Astrocyte of the spinal cord (primary cell): ENCODE measurements at regions not wholly inside any gene's neighbourhood (a gene's known extent, or its start where the extent isn't known, plus 50 kb on each side); places are given as distances from the start of the nearest gene placed in this dataset.

Source experiments
- DNase-seq: peaks from one replicate; pipeline ENCODE4 v3.0.0; 2011; ENCODE audit warnings: low read depth, low spot score
- H3K4me3 ChIP-seq: 2 replicates; pipeline ENCODE4 v1.5.1; 2011; ENCODE audit warnings: low read depth, mild to moderate bottlenecking, low read length, moderate library complexity
- in situ Hi-C: cut with HindIII; loops from 2 replicates; pipeline ENCODE4 v1.10.0; 2017; ENCODE audit warnings: low sequenced_read_pairs
- TF ChIP-seq, protein P1 (sequence below): IDR thresholded peaks from 2 replicates; pipeline ENCODE4 v1.5.1; 2012; ENCODE audit warnings: low read depth, mild to moderate bottlenecking, low read length, inconsistent platforms

DNA sequence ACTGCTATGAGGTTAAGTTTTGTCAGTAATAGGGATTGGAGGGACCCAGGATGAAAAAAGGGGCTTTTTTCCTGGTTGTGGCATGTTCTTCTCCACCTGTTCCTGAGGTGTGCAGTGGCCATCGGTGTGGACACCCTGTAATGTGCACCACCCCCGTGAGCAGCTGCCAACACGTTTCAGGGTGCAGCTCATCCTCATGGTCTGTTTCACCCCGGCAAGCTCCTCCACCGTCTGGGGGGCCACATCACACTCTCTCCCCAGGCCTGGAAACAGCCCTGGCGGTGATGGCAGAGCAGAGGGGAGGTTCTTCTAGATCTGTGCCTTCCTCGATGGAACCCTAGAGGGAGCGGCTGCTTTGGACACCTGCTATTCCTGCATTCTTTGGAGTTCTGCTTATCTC lies 435.4 kb downstream of the MATN1 start:
- no peak overlapping the region for H3K4me3 ChIP-seq
- in situ Hi-C loops = no loop called here
- DNase-seq = no peak
- TF ChIP-seq, protein P1, sequence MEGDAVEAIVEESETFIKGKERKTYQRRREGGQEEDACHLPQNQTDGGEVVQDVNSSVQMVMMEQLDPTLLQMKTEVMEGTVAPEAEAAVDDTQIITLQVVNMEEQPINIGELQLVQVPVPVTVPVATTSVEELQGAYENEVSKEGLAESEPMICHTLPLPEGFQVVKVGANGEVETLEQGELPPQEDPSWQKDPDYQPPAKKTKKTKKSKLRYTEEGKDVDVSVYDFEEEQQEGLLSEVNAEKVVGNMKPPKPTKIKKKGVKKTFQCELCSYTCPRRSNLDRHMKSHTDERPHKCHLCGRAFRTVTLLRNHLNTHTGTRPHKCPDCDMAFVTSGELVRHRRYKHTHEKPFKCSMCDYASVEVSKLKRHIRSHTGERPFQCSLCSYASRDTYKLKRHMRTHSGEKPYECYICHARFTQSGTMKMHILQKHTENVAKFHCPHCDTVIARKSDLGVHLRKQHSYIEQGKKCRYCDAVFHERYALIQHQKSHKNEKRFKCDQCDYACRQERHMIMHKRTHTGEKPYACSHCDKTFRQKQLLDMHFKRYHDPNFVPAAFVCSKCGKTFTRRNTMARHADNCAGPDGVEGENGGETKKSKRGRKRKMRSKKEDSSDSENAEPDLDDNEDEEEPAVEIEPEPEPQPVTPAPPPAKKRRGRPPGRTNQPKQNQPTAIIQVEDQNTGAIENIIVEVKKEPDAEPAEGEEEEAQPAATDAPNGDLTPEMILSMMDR = no peak

DNA sequence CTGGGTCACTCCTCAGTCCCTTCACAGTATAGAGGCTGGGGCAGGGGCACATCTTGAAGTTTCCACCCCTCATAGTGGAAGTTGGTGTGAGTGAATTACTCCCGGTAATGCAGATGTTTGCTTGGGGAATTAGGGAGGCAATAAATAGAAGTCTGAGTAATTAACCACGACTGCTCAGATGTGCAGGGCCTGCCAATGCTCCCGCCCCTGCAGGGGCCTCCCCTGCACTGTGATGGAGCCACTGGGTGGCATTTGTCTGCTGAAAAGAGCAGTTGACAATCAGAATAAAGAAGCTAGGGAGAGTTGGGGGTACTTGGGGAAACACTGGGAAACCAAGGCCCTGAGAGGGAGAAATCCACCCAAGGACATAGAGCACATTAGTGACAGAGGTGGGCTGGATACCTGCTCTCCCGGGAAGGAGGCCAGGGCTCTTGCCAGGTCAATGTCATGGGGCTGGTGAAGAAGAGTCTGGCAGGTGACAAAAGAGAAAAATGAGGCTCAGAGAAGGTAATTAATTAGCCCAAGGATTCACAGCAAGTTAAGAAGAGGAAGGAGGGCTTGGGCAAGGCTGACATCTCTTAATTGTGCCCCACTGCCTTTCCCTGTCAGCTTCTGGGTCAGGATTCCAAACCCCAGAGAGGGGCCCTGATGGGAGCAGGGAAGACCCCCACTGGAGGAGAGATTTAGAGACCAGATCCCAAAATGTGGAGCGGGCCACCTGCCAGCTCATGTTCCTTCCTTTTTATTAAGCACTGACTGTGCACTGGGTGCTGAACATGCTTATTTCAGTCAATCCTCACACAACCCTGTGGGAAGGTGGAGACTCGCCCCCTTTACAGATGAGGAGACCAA lies 436.2 kb downstream of the MATN1 start:
- DNase-seq = no peak
- in situ Hi-C loops = no loop called here
- no peak overlapping the region for H3K4me3 ChIP-seq
- TF ChIP-seq, protein P1 = no peak

DNA sequence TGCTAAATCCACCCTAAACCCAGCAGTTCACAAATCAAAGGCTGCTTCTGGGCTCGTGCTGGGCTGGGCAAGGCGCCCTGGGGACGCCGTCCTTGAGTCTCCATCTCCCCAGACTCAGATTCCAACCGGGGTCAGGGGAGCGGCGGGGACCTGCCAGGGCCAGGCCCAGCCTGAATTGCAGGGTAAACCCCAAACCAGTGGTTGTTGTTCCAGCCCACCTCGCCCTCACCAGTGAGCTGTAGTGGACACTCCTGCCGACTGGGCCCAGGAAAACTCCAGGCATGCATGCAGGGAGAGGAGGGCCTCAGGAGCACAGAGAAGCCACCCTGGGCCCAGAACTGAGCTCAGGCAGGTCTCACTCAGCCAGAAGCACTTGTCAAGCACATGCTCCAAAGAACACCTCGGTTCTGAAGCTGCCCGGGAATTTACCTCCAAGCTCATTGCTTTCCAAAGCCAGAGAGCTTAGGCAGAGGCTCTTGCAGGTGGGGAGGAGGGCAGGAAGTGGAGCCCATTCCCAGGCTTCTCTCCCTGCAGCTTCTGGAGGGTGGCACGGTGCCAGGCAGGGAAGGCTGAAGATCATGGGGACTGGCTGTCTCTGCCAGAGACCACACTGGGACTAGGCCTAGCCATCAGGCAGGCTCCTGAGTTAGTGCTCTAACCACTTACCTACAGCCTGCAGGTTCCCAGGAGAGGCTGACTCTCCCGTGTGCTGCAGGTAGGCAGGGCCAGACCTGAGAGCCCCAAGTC lies 437.0 kb downstream of the MATN1 start:
- H3K4me3 ChIP-seq = no peak overlapping the region
- DNase-seq = no peak
- in situ Hi-C loops = no loop called here
- TF ChIP-seq, protein P1 = no peak

DNA sequence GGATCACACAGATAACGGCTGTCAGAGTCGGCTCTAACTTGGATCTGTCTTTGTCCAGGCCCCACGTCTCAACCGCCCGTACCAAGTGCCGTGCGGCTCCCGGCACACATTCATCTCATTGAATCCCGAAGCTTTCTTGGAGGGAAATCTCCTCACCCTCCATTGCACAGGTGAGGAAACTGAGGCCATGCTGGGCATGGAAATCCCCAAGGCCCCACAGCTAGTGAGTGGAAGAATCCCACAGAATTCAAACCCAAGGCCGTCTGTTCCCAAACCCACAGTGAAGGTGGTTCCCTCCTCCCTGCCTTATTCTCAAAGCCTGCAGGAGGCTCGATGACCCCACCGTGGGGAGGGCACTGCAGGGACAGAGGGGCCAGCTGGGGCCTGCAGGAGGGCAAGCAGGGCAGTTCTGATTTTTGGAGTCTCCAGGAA lies 437.9 kb downstream of the MATN1 start:
- H3K4me3 ChIP-seq = no peak overlapping the region
- in situ Hi-C loops = no loop called here
- DNase-seq = no peak
- TF ChIP-seq, protein P1 = no peak

DNA sequence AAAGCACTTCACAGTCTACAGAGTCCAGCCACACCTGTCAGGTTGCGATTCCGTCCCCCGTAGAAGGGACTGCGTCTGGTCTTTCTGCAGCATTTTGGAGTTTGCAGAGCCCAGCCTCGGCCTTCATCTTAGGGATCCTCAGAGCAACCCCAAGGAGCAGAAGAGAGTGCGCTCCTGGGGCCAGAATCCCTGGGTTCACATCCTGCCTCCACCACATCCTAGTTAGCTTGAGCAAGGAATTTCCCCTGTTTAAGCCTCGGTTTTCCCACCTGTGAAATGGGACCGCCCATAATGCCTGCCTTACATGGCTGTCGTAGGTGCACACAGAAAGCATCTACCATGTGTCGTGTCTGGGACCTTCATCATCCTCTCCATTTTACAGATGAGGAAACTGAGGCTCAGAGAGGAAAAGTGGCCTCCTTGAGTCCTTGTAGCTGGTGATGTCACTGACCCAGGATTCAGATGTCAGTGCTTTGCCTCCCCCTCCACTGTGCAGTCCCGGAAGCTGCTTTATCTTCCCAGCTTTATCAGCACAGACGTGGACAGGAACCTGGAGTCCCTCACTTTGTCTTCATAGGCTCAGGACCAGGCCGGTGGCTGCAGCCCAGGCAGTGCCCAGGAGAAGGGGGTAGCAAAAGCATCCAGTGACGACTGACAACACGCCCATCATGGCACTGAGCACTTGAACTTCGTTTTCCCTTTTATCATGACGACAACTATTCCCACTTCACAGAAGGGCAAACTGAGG lies 438.5 kb downstream of the MATN1 start:
- TF ChIP-seq, protein P1 = no peak
- in situ Hi-C loops = no loop called here
- no peak for DNase-seq
- H3K4me3 ChIP-seq = no peak overlapping the region

DNA sequence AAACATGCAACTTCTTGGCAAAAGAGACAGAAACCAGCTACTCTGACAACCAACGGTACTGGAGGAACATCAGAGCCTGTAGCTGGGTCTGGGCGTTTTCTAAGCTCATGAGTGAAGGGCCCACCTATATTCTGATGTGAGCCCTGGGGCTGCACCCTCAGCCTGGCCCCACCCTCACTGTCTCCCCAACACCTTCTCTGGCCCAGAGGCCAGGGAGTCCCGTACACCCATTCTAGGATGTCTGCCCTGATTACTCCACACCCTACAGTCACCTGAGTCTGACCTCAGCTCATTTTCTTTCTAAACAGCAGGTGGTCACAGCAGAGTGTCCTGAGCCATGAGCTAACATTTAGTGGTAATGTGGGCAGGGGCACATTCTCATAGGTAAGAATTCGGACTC lies 439.2 kb downstream of the MATN1 start:
- H3K4me3 ChIP-seq = no peak overlapping the region
- in situ Hi-C loops = no loop called here
- TF ChIP-seq, protein P1 = no peak
- no peak for DNase-seq
